Thoracic aorta (tissue), 2 donors: ENCODE measurements at regions not wholly inside any gene's neighbourhood (a gene's known extent, or its start where the extent isn't known, plus 50 kb on each side); places are given as distances from the start of the nearest gene placed in this dataset.

Source experiments
- ATAC-seq: fragments of 150-250 bp; one replicate; pipeline ENCODE4 v1.8.0; 2017; ENCODE audit warnings: low read depth; ENCODE audit not compliant: insufficient number of reproducible peaks, low FRiP score
- DNase-seq: peaks from one replicate; pipeline ENCODE4 v3.0.0-alpha.2; 2020; ENCODE audit warnings: low spot score
- H3K27ac ChIP-seq, 2 donors: fragments of 200-600 bp; sonication (generic); 1 replicate in 1 of 2; 2 replicates in 1 of 2; pipeline ENCODE4 v1.5.1; 2016; ENCODE audit warnings: mild to moderate bottlenecking in 2 of 2, moderate library complexity in 2 of 2
- H3K27me3 ChIP-seq: fragments of 200-600 bp; sonication (generic); replicated peaks from 2 replicates; pipeline ENCODE4 v1.6.0; 2016; ENCODE audit warnings: mild to moderate bottlenecking; ENCODE audit not compliant: insufficient read depth
- H3K36me3 ChIP-seq: fragments of 200-600 bp; sonication (generic); one replicate; pipeline ENCODE4 v1.5.1; 2016
- H3K4me1 ChIP-seq, 2 donors: fragments of 200-600 bp; sonication (generic); 1 replicate in 1 of 2; 2 replicates in 1 of 2; pipeline versions ENCODE4 v1.5.1 to v1.6.0; 2016; ENCODE audit warnings: low read depth in 2 of 2, mild to moderate bottlenecking in 1 of 2; ENCODE audit not compliant: control insufficient read depth in 1 of 2
- H3K4me3 ChIP-seq: fragments of 200-600 bp; sonication (generic); 2 replicates; pipeline ENCODE4 v1.5.1; 2016; ENCODE audit warnings: mild to moderate bottlenecking
- H3K9me3 ChIP-seq: fragments of 200-600 bp; sonication (generic); 2 replicates; pipeline ENCODE4 v1.5.1; 2016
- CTCF ChIP-seq: fragments of 200-600 bp; sonication (generic); IDR thresholded peaks from one replicate; pipeline ENCODE4 v1.5.1; 2019; ENCODE audit warnings: antibody characterized with exemption

- Histone ChIP-seq H3K9me3 (no peaks in the 10 kb centered on the region), H3K27me3 (no peaks in the 10 kb centered on the region), H3K36me3 (no peaks in the 10 kb centered on the region), H3K27ac (no peak overlapping the region), H3K4me1 (no peaks in the 10 kb centered on the region), H3K4me3 (no peak overlapping the region)
- DNase-seq (no peak), ATAC-seq (no peak)
- no peak for TF ChIP-seq CTCF
Measured at GRCh38 chr12:84723988-84724387, 188.6 kb downstream of the SLC6A15 start.

GRCh38 chr12:84719997-84720396 lies 192.6 kb downstream of the SLC6A15 start:
- Histone ChIP-seq H3K9me3 (no peaks in the 10 kb centered on the region), H3K4me3 (no peak overlapping the region), H3K4me1 (no peaks in the 10 kb centered on the region), H3K27me3 (no peaks in the 10 kb centered on the region), H3K27ac (no peak overlapping the region), H3K36me3 (no peaks in the 10 kb centered on the region)
- ATAC-seq: no peak
- no peak for TF ChIP-seq CTCF
- no peak for DNase-seq

- ATAC-seq (no peak), DNase-seq (no peak)
- no peak for TF ChIP-seq CTCF
- H3K9me3 ChIP-seq: no peaks in the 10 kb centered on the region
- no peaks in the 10 kb centered on the region for H3K27me3 ChIP-seq
- no peaks in the 10 kb centered on the region for H3K4me1 ChIP-seq
- no peaks in the 10 kb centered on the region for H3K36me3 ChIP-seq
- no peak overlapping the region for H3K4me3 ChIP-seq
- H3K27ac ChIP-seq: no peak overlapping the region
Measured at GRCh38 chr12:84718906-84719305, 193.7 kb downstream of the SLC6A15 start.

- Histone ChIP-seq H3K27me3 (no peaks in the 10 kb centered on the region), H3K36me3 (no peaks in the 10 kb centered on the region), H3K9me3 (no peaks in the 10 kb centered on the region), H3K27ac (no peak overlapping the region), H3K4me1 (no peaks in the 10 kb centered on the region), H3K4me3 (no peak overlapping the region)
- no peak for ATAC-seq
- TF ChIP-seq CTCF: no peak
- DNase-seq: no peak
Measured at GRCh38 chr12:84712747-84713146, 199.9 kb downstream of the SLC6A15 start.

- no peak for TF ChIP-seq CTCF
- ATAC-seq (no peak), DNase-seq (no peak)
- no peaks in the 10 kb centered on the region for H3K9me3 ChIP-seq
- no peaks in the 10 kb centered on the region for H3K4me1 ChIP-seq
- no peaks in the 10 kb centered on the region for H3K27me3 ChIP-seq
- no peak overlapping the region for H3K4me3 ChIP-seq
- no peak overlapping the region for H3K27ac ChIP-seq
- H3K36me3 ChIP-seq: no peaks in the 10 kb centered on the region
Measured at GRCh38 chr12:84706374-84706773, 206.2 kb downstream of the SLC6A15 start.
